Fibroblast of lung (primary cell): ENCODE measurements at regions not wholly inside any gene's neighbourhood (a gene's known extent, or its start where the extent isn't known, plus 50 kb on each side); places are given as distances from the start of the nearest gene placed in this dataset.
"Not testable (repeated sequence)": the region's sequence is repeated elsewhere in the genome, so short reads cannot be mapped to it uniquely, and the experiment has no call there.

Experiments used
- DNase-seq, 2 donors: peaks; one replicate each; pipeline versions ENCODE4 v3.0.0 to v3.0.0-alpha.2; 2010; ENCODE audit warnings: low read depth in 2 of 2
- H2AFZ ChIP-seq: 2 replicates; pipeline ENCODE4 v1.5.1; 2012; ENCODE audit warnings: low read length, control low read depth, inconsistent platforms
- H3K27ac ChIP-seq: 2 replicates; pipeline ENCODE4 v1.5.1; 2011; ENCODE audit warnings: low read length, control low read depth; ENCODE audit not compliant: insufficient read depth
- H3K27me3 ChIP-seq: 2 replicates; pipeline ENCODE4 v1.5.1; 2011; ENCODE audit warnings: mild to moderate bottlenecking, low read length; ENCODE audit not compliant: control insufficient read depth, insufficient read depth
- H3K36me3 ChIP-seq: 2 replicates; pipeline ENCODE4 v1.5.1; 2011; ENCODE audit warnings: low read length; ENCODE audit not compliant: control insufficient read depth, insufficient read depth
- H3K4me1 ChIP-seq: 2 replicates; pipeline ENCODE4 v1.5.1; 2011; ENCODE audit warnings: low read length; ENCODE audit not compliant: control insufficient read depth, insufficient read depth; ENCODE audit errors: extremely low read depth
- H3K4me2 ChIP-seq: 2 replicates; pipeline ENCODE4 v1.5.1; 2011; ENCODE audit warnings: low read length, control low read depth; ENCODE audit not compliant: insufficient read depth; ENCODE audit errors: extremely low read depth
- H3K4me3 ChIP-seq, 4 experiments: fragments of 200-600 bp in 1 of 4; sonication (generic) in 1 of 4; replicated peaks in 1 of 4; 2 replicates each; pipeline ENCODE4 v1.5.1; 2011 to 2016; ENCODE audit warnings: low read length in 4 of 4, low read depth in 3 of 4, mild to moderate bottlenecking in 3 of 4, control low read depth in 2 of 4, inconsistent platforms in 1 of 4, mixed read lengths in 1 of 4; ENCODE audit not compliant: insufficient read depth in 1 of 4; ENCODE audit errors: control extremely low read depth in 1 of 4
- H3K79me2 ChIP-seq: 2 replicates; pipeline ENCODE4 v1.5.1; 2012; ENCODE audit warnings: mild to moderate bottlenecking, low read length, inconsistent platforms; ENCODE audit not compliant: control insufficient read depth, insufficient read depth
- H3K9ac ChIP-seq: 2 replicates; pipeline ENCODE4 v1.5.1; 2011; ENCODE audit warnings: mild to moderate bottlenecking, low read length, control low read depth; ENCODE audit not compliant: insufficient read depth
- H3K9me3 ChIP-seq: 2 replicates; pipeline ENCODE4 v1.5.1; 2012; ENCODE audit warnings: low read depth, low read length; ENCODE audit not compliant: control insufficient read depth, insufficient read depth
- H4K20me1 ChIP-seq: 2 replicates; pipeline ENCODE4 v1.5.1; 2011; ENCODE audit warnings: low read length; ENCODE audit not compliant: control insufficient read depth, insufficient read depth; ENCODE audit errors: extremely low read depth
- EZH2 ChIP-seq: IDR thresholded peaks from 2 replicates; pipeline ENCODE4 v1.5.1; 2012; ENCODE audit warnings: low read length, control low read depth, mild to moderate bottlenecking; ENCODE audit errors: missing control alignments
- TF ChIP-seq, protein P1 (sequence below), 2 donors: IDR thresholded peaks in 1 of 2; conservative IDR thresholded peaks in 1 of 2; 1 replicate in 1 of 2; 2 replicates in 1 of 2; pipeline ENCODE4 v1.5.1; 2011 to 2012; ENCODE audit warnings: low read length in 2 of 2, control low read depth in 1 of 2, inconsistent platforms in 1 of 2, low read depth in 1 of 2, mild to moderate bottlenecking in 1 of 2

DNA sequence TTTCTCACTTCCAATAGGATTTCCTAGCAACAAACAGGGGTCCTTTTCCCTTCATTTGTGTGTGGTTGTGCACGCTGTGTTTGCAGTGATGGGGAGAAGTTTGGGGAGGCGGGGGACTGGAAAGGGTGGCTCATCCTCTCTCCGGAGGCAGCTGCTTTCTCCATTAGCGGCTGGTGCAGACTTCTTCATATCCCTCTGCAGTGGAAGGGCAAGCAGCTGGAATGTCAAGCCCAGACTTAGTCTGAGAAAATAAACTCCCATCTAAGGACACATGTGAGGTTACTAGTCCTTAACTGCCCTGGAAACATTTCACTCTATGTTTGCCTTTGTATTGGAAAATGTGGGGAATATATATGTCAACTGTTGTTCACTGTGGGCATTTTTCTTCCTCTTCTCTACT is 467.0 kb upstream of the RASGRP1 start:
- Histone ChIP-seq H3K79me2 (no peaks in the 10 kb centered on the region), H3K4me1 (no peaks in the 10 kb centered on the region), H3K27ac (no peak overlapping the region), H2AFZ (no peak overlapping the region), H3K27me3 (no peaks in the 10 kb centered on the region), H3K9me3 (no peaks in the 10 kb centered on the region), H3K36me3 (no peaks in the 10 kb centered on the region), H3K9ac (no peak overlapping the region), H4K20me1 (no peaks in the 10 kb centered on the region), H3K4me3 (no peak overlapping the region), H3K4me2 (no peak overlapping the region)
- TF ChIP-seq EZH2: no peak
- TF ChIP-seq, protein P1, sequence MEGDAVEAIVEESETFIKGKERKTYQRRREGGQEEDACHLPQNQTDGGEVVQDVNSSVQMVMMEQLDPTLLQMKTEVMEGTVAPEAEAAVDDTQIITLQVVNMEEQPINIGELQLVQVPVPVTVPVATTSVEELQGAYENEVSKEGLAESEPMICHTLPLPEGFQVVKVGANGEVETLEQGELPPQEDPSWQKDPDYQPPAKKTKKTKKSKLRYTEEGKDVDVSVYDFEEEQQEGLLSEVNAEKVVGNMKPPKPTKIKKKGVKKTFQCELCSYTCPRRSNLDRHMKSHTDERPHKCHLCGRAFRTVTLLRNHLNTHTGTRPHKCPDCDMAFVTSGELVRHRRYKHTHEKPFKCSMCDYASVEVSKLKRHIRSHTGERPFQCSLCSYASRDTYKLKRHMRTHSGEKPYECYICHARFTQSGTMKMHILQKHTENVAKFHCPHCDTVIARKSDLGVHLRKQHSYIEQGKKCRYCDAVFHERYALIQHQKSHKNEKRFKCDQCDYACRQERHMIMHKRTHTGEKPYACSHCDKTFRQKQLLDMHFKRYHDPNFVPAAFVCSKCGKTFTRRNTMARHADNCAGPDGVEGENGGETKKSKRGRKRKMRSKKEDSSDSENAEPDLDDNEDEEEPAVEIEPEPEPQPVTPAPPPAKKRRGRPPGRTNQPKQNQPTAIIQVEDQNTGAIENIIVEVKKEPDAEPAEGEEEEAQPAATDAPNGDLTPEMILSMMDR (conservative IDR thresholded peaks at IDR 0.05 in 1 of 2, IDR thresholded peaks at IDR 0.05 in 1 of 2; ENCODE audit: low read depth in 1 of 2, low read length in 2 of 2): no peak
- no peak for DNase-seq

DNA sequence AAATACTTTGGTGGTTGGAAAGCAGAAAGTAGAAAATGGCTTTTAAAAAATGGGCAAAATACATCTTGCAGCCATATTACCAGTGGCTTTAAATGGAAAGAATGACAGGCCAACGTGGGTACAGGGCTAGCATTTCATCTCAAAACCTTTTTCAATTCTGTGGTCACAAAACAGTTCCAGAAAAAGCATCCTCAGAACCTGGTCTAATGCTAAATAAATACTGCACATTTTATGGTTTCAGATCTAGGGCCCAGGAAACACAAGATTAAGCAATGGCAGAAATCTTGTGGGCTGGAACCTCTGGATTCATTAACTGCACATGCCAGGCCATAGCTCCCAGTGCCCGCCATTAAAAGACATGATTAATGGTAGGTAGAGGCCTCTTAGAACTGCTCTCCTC is 470.2 kb upstream of the RASGRP1 start:
- Histone ChIP-seq H3K79me2 (no peaks in the 10 kb centered on the region), H3K9me3 (no peaks in the 10 kb centered on the region), H3K36me3 (no peaks in the 10 kb centered on the region), H2AFZ (no peak overlapping the region), H3K4me1 (no peaks in the 10 kb centered on the region), H3K27me3 (no peaks in the 10 kb centered on the region), H3K4me2 (no peak overlapping the region), H4K20me1 (no peaks in the 10 kb centered on the region), H3K4me3 (no peak overlapping the region), H3K9ac (no peak overlapping the region), H3K27ac (no peak overlapping the region)
- DNase-seq: no peak
- TF ChIP-seq, protein P1 (conservative IDR thresholded peaks at IDR 0.05 in 1 of 2, IDR thresholded peaks at IDR 0.05 in 1 of 2; ENCODE audit: low read depth in 1 of 2, low read length in 2 of 2): no peak

DNA sequence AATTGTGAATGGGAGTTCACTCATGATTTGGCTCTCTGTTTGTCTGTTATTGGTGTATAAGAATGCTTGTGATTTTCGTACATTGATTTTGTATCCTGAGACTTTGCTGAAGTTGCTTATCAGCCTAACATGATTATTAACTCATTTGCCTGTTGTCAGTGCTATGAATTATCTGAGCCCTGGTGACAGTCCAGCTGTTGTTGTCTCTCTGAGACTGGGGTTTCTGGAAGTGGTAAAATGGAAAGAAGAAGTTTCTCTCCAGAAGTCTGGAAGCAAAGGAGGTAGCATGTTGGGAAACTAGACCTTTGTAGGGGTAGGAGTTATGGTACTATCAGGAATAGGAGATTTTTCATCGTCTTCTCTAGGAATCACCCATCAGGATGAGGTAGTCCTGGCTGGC is 473.0 kb upstream of the RASGRP1 start:
- H3K9ac ChIP-seq, H3K27me3 ChIP-seq, H3K4me3 ChIP-seq, H3K27ac ChIP-seq, H4K20me1 ChIP-seq, H2AFZ ChIP-seq, H3K36me3 ChIP-seq, H3K79me2 ChIP-seq, H3K9me3 ChIP-seq, DNase-seq, H3K4me2 ChIP-seq, H3K4me1 ChIP-seq: not testable (repeated sequence)

DNA sequence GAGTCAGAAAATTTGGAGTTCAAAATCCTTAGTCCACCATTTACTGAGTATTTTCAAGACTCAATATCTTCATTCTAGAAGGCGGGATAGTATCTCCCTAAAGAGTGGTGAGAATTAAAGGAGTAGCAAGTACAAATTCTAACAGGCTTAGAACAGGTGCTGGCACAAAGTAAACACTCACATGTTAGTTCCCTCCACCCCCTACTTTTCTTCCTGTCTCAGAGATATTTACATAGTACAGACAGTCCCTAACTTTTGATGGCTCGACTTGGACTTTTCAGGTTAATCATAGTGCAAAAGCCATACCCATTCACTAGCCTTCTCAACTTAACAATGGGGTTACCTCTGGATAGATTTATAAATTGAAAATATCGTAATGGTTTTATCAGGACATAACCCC is 476.2 kb upstream of the RASGRP1 start:
- Histone ChIP-seq H3K27me3 (no peaks in the 10 kb centered on the region), H2AFZ (no peak overlapping the region), H3K4me3 (no peak overlapping the region), H4K20me1 (no peaks in the 10 kb centered on the region), H3K9me3 (no peaks in the 10 kb centered on the region), H3K4me2 (no peak overlapping the region), H3K4me1 (peaks cover 2% of the 10 kb centered on the region), H3K79me2 (no peaks in the 10 kb centered on the region), H3K27ac (no peak overlapping the region), H3K9ac (no peak overlapping the region), H3K36me3 (no peaks in the 10 kb centered on the region)
- no peak for DNase-seq
- TF ChIP-seq, protein P1 (conservative IDR thresholded peaks at IDR 0.05 in 1 of 2, IDR thresholded peaks at IDR 0.05 in 1 of 2; ENCODE audit: low read depth in 1 of 2, low read length in 2 of 2): no peak
- TF ChIP-seq EZH2: no peak
